A673 (cell line): ENCODE measurements at regions not wholly inside any gene's neighbourhood (a gene's known extent, or its start where the extent isn't known, plus 50 kb on each side); places are given as distances from the start of the nearest gene placed in this dataset.

Experiments used
- EZH2 ChIP-seq: fragments of 200-600 bp; sonication (generic); IDR thresholded peaks from 2 replicates; pipeline ENCODE4 v1.6.1; 2017; ENCODE audit warnings: borderline replicate concordance, low read depth, mild to moderate bottlenecking, mixed read lengths, antibody characterized with exemption, low read length; ENCODE audit not compliant: poor library complexity, severe bottlenecking
- TF ChIP-seq, protein P1 (sequence below): fragments of 300-800, 200-600 bp; sonication (generic); conservative IDR thresholded peaks from 2 replicates; pipeline ENCODE4 v1.5.1; 2017; ENCODE audit warnings: low read depth, mild to moderate bottlenecking, antibody characterized with exemption, low read length, moderate library complexity, mixed read lengths

DNA sequence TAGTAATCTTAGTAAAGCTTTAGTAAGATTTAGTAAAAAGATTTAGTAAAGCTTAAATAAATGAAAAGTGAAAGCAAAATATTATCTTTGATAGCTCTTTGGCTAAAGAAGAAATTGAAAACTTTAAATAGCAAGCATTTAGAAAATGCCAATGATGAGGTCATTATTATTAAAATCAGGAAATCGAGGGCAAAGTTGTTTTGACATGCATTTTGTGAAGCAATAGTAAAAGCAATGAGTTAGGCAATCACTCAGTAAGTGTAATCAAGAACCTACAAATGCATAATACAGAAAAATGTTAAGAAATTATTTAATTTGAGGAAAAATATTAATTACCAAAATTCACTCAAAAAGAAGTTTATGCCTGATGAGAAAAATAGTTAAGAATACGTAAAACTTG lies 280.3 kb upstream of the MME start:
- TF ChIP-seq, protein P1, sequence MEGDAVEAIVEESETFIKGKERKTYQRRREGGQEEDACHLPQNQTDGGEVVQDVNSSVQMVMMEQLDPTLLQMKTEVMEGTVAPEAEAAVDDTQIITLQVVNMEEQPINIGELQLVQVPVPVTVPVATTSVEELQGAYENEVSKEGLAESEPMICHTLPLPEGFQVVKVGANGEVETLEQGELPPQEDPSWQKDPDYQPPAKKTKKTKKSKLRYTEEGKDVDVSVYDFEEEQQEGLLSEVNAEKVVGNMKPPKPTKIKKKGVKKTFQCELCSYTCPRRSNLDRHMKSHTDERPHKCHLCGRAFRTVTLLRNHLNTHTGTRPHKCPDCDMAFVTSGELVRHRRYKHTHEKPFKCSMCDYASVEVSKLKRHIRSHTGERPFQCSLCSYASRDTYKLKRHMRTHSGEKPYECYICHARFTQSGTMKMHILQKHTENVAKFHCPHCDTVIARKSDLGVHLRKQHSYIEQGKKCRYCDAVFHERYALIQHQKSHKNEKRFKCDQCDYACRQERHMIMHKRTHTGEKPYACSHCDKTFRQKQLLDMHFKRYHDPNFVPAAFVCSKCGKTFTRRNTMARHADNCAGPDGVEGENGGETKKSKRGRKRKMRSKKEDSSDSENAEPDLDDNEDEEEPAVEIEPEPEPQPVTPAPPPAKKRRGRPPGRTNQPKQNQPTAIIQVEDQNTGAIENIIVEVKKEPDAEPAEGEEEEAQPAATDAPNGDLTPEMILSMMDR = no peak
- TF ChIP-seq EZH2 = no peak
